WERI-Rb-1 (cell line): ENCODE measurements at regions not wholly inside any gene's neighbourhood (a gene's known extent, or its start where the extent isn't known, plus 50 kb on each side); places are given as distances from the start of the nearest gene placed in this dataset.

Experiments used
- DNase-seq: peaks from one replicate; pipeline ENCODE4 v3.0.0-alpha.2; 2020
- H3K27ac ChIP-seq: fragments of 250-450 bp; sonication (Bioruptor Pico); 2 replicates; pipeline ENCODE4 v1.5.1; 2020; ENCODE audit warnings: mild to moderate bottlenecking, moderate library complexity
- H3K27me3 ChIP-seq: fragments of 250-450 bp; sonication (Bioruptor Pico); 2 replicates; pipeline ENCODE4 v1.5.1; 2021; ENCODE audit warnings: mild to moderate bottlenecking, low read depth, moderate library complexity; ENCODE audit not compliant: insufficient read depth, severe bottlenecking
- H3K36me3 ChIP-seq: fragments of 250-450 bp; sonication (Bioruptor Pico); 2 replicates; pipeline ENCODE4 v1.5.1; 2020; ENCODE audit warnings: mild to moderate bottlenecking, moderate library complexity
- H3K4me3 ChIP-seq: 2 replicates; pipeline ENCODE4 v1.5.1; 2011; ENCODE audit warnings: low read depth, mild to moderate bottlenecking, control low read depth, low read length
- H3K9me3 ChIP-seq: fragments of 250-450 bp; sonication (Bioruptor Pico); 2 replicates; pipeline ENCODE4 v1.5.1; 2021; ENCODE audit warnings: mild to moderate bottlenecking, moderate library complexity; ENCODE audit not compliant: severe bottlenecking
- CTCF ChIP-seq: IDR thresholded peaks from 2 replicates; pipeline ENCODE4 v1.5.1; 2011; ENCODE audit warnings: low read depth, mild to moderate bottlenecking, control low read depth, inconsistent platforms, low read length

- no peak for TF ChIP-seq CTCF
- no peak overlapping the region for H3K4me3 ChIP-seq
Observed at GRCh38 chr11:108994887-108995286, 330.0 kb downstream of the DDX10 start.

GRCh38 chr11:108997826-108998225 lies 333.0 kb downstream of the DDX10 start:
- TF ChIP-seq CTCF, result no peak
- H3K9me3 ChIP-seq, result no peaks in the 10 kb centered on the region
- H3K27me3 ChIP-seq, result no peaks in the 10 kb centered on the region
- H3K36me3 ChIP-seq, result no peaks in the 10 kb centered on the region
- no peak overlapping the region for H3K4me3 ChIP-seq
- H3K27ac ChIP-seq, result no peak overlapping the region
- DNase-seq, result no peak

More at GRCh38 chr11:108994887-108995286, 330.0 kb downstream of the DDX10 start:
- Histone ChIP-seq H3K27ac (no peak overlapping the region), H3K27me3 (no peaks in the 10 kb centered on the region), H3K36me3 (no peaks in the 10 kb centered on the region), H3K9me3 (no peaks in the 10 kb centered on the region)
- no peak for DNase-seq

- no peak for TF ChIP-seq CTCF
- Histone ChIP-seq H3K27ac (no peak overlapping the region), H3K27me3 (no peaks in the 10 kb centered on the region), H3K9me3 (no peaks in the 10 kb centered on the region), H3K4me3 (no peak overlapping the region), H3K36me3 (no peaks in the 10 kb centered on the region)
- DNase-seq, result no peak
Observed at GRCh38 chr11:109000531-109000930, 335.7 kb downstream of the DDX10 start.

GRCh38 chr11:109001585-109001984 lies 336.7 kb downstream of the DDX10 start:
- H3K4me3 ChIP-seq, result no peak overlapping the region

GRCh38 chr11:109012991-109013390 lies 348.1 kb downstream of the DDX10 start:
- H3K9me3 ChIP-seq, result no peaks in the 10 kb centered on the region
- H3K27ac ChIP-seq, result no peak overlapping the region
- H3K27me3 ChIP-seq, result no peaks in the 10 kb centered on the region
- no peak for TF ChIP-seq CTCF
- no peak overlapping the region for H3K4me3 ChIP-seq
- no peaks in the 10 kb centered on the region for H3K36me3 ChIP-seq
- no peak for DNase-seq

More at GRCh38 chr11:109001585-109001984, 336.7 kb downstream of the DDX10 start:
- TF ChIP-seq CTCF, result no peak
- no peaks in the 10 kb centered on the region for H3K27me3 ChIP-seq
- no peak overlapping the region for H3K27ac ChIP-seq
- no peak for DNase-seq
- H3K9me3 ChIP-seq, result no peaks in the 10 kb centered on the region
- H3K36me3 ChIP-seq, result no peaks in the 10 kb centered on the region

GRCh38 chr11:109015283-109015682 lies 350.4 kb downstream of the DDX10 start:
- Histone ChIP-seq H3K9me3 (no peaks in the 10 kb centered on the region), H3K27me3 (no peaks in the 10 kb centered on the region), H3K27ac (no peak overlapping the region), H3K36me3 (no peaks in the 10 kb centered on the region), H3K4me3 (no peak overlapping the region)
- no peak for TF ChIP-seq CTCF
- DNase-seq, result no peak
